H1 (cell line): ENCODE measurements at regions not wholly inside any gene's neighbourhood (a gene's known extent, or its start where the extent isn't known, plus 50 kb on each side); places are given as distances from the start of the nearest gene placed in this dataset.

Experiments used
- CTCF ChIA-PET: fragments of 300-600 bp; sonication (Branson Sonifier 250); formaldehyde crosslinking; loops from one replicate; lab custom pipeline; 2021; ENCODE audit not compliant: partially characterized antibody; lab: Charles Lee
- POLR2A ChIA-PET: fragments of 300-600 bp; sonication (Branson Sonifier 250); formaldehyde crosslinking; loops from one replicate; lab custom pipeline; 2021; ENCODE audit warnings: inconsistent platforms; ENCODE audit not compliant: partially characterized antibody; lab: Charles Lee
- DNase-seq, 2 experiments: peaks; one replicate each; pipeline versions ENCODE4 v3.0.0 to v3.0.0-alpha.2; 2010 to 2022; ENCODE audit warnings: low spot score in 2 of 2, low read depth in 1 of 2, mixed read lengths in 1 of 2
- FAIRE-seq: peaks from 2 replicates; lab custom pipeline; 2011; peaks lifted over from hg19 to GRCh38; lab: Jason Lieb, UNC
- H2AFZ ChIP-seq: 2 replicates; pipeline ENCODE4 v1.8.1; 2012; ENCODE audit warnings: low read length, inconsistent platforms
- H2AK5ac ChIP-seq: 2 replicates; pipeline ENCODE4 v1.6.1; 2013; ENCODE audit warnings: low read depth, low read length
- H2BK120ac ChIP-seq: replicated peaks from 2 replicates; pipeline ENCODE3; 2013; ENCODE audit warnings: low read depth, low read length, inconsistent platforms
- H2BK12ac ChIP-seq: 2 replicates; pipeline ENCODE4 v1.6.1; 2013; ENCODE audit warnings: low read depth, low read length
- H2BK15ac ChIP-seq: 2 replicates; pipeline ENCODE4 v1.6.1; 2013; ENCODE audit warnings: low read length
- H2BK20ac ChIP-seq: 2 replicates; pipeline ENCODE4 v1.6.1; 2013; ENCODE audit warnings: low read length
- H2BK5ac ChIP-seq: 2 replicates; pipeline ENCODE4 v1.6.1; 2013; ENCODE audit warnings: low read depth, low read length
- H3K14ac ChIP-seq: 2 replicates; pipeline ENCODE4 v1.6.1; 2013; ENCODE audit warnings: inconsistent platforms; ENCODE audit not compliant: insufficient read length
- H3K18ac ChIP-seq: 2 replicates; pipeline ENCODE4 v1.6.1; 2013; ENCODE audit warnings: low read length; ENCODE audit errors: extremely low read depth
- H3K23ac ChIP-seq: 2 replicates; pipeline ENCODE4 v1.6.1; 2013; ENCODE audit warnings: inconsistent platforms; ENCODE audit not compliant: insufficient read length
- H3K23me2 ChIP-seq: 2 replicates; pipeline ENCODE4 v1.6.1; 2013; ENCODE audit warnings: low read depth, low read length
- H3K27ac ChIP-seq: 2 replicates; pipeline ENCODE4 v1.6.1; 2011; ENCODE audit warnings: low read depth, low read length, inconsistent platforms
- H3K27me3 ChIP-seq, 4 experiments: replicated peaks in 1 of 4; 1 replicate in 1 of 4; 2 replicates in 3 of 4; pipeline versions ENCODE4 v1.6.1 to v1.8.1; 2011 to 2013; ENCODE audit warnings: low read length in 3 of 4, mild to moderate bottlenecking in 3 of 4, inconsistent platforms in 2 of 4, mixed read lengths in 2 of 4, moderate library complexity in 1 of 4; ENCODE audit not compliant: control insufficient read depth in 3 of 4, insufficient read depth in 3 of 4; ENCODE audit errors: extremely low read depth in 1 of 4
- H3K36me3 ChIP-seq, 4 experiments: 2 replicates each; pipeline versions ENCODE4 v1.6.1 to v1.8.1; 2011 to 2013; ENCODE audit warnings: mild to moderate bottlenecking in 4 of 4, low read length in 3 of 4, moderate library complexity in 2 of 4, control low read depth in 1 of 4, inconsistent platforms in 1 of 4; ENCODE audit not compliant: insufficient read depth in 4 of 4, control insufficient read depth in 2 of 4
- H3K4ac ChIP-seq: replicated peaks from 2 replicates; pipeline ENCODE3; 2013; ENCODE audit warnings: low read length, low read depth, mixed read lengths, inconsistent platforms; ENCODE audit not compliant: insufficient read length
- H3K4me1 ChIP-seq, 4 experiments: replicated peaks in 1 of 4; 1 replicate in 1 of 4; 2 replicates in 3 of 4; pipeline versions ENCODE4 v1.6.1 to v1.8.1; 2011 to 2013; ENCODE audit warnings: low read length in 3 of 4, inconsistent platforms in 2 of 4, mixed read lengths in 1 of 4; ENCODE audit not compliant: insufficient read depth in 4 of 4, control insufficient read depth in 3 of 4
- H3K4me2 ChIP-seq, 2 experiments: 2 replicates each; pipeline versions ENCODE4 v1.6.1 to v1.8.1; 2011 to 2013; ENCODE audit warnings: low read depth in 2 of 2, low read length in 2 of 2, control low read depth in 1 of 2, inconsistent platforms in 1 of 2, mild to moderate bottlenecking in 1 of 2; ENCODE audit not compliant: insufficient read depth in 1 of 2
- H3K4me3 ChIP-seq, 4 experiments: fragments of 200-600, 300-600 bp in 1 of 4; sonication (generic), shearing (Covaris generic), sonication (Bioruptor Twin) in 1 of 4; 2 replicates each; pipeline versions ENCODE4 v1.5.1 to v1.8.1; 2011 to 2016; ENCODE audit warnings: low read length in 4 of 4, low read depth in 3 of 4, control low read depth in 2 of 4, inconsistent platforms in 2 of 4, mild to moderate bottlenecking in 2 of 4, mixed read lengths in 1 of 4, moderate library complexity in 1 of 4; ENCODE audit not compliant: insufficient read depth in 2 of 4; ENCODE audit errors: extremely low read depth in 1 of 4
- H3K56ac ChIP-seq: replicated peaks from 2 replicates; pipeline ENCODE3; 2013; ENCODE audit warnings: low read depth, mild to moderate bottlenecking, mixed read lengths, low read length, inconsistent platforms; ENCODE audit not compliant: insufficient read length
- H3K79me1 ChIP-seq: 2 replicates; pipeline ENCODE4 v1.6.1; 2013; ENCODE audit warnings: low read depth, low read length, control low read depth
- H3K79me2 ChIP-seq, 2 experiments: 2 replicates each; pipeline versions ENCODE4 v1.6.1 to v1.8.1; 2012 to 2013; ENCODE audit warnings: low read length in 2 of 2, mild to moderate bottlenecking in 2 of 2, inconsistent platforms in 1 of 2; ENCODE audit not compliant: insufficient read depth in 2 of 2, control insufficient read depth in 1 of 2
- H3K9ac ChIP-seq, 4 experiments: replicated peaks in 1 of 4; 1 replicate in 1 of 4; 2 replicates in 3 of 4; pipeline versions ENCODE4 v1.6.1 to v1.8.1; 2011 to 2013; ENCODE audit warnings: low read depth in 3 of 4, low read length in 3 of 4, control low read depth in 2 of 4, mild to moderate bottlenecking in 2 of 4, moderate library complexity in 2 of 4, inconsistent platforms in 1 of 4; ENCODE audit errors: extremely low read depth in 1 of 4
- H3K9me3 ChIP-seq, 2 experiments: 2 replicates each; pipeline versions ENCODE4 v1.6.1 to v1.8.1; 2012 to 2013; ENCODE audit warnings: mild to moderate bottlenecking in 2 of 2, moderate library complexity in 2 of 2, control low read depth in 1 of 2, inconsistent platforms in 1 of 2, low read depth in 1 of 2, low read length in 1 of 2, mixed read lengths in 1 of 2; ENCODE audit not compliant: insufficient read depth in 2 of 2
- H4K20me1 ChIP-seq, 2 experiments: replicated peaks in 1 of 2; 2 replicates each; pipeline versions ENCODE3 to v1.8.1; 2011 to 2013; ENCODE audit warnings: inconsistent platforms in 2 of 2, low read length in 2 of 2, mild to moderate bottlenecking in 1 of 2; ENCODE audit not compliant: insufficient read depth in 2 of 2, control insufficient read depth in 1 of 2
- H4K5ac ChIP-seq: 2 replicates; pipeline ENCODE4 v1.6.1; 2013; ENCODE audit warnings: low read length, low read depth, mixed read lengths, inconsistent platforms; ENCODE audit not compliant: insufficient read length
- H4K8ac ChIP-seq: 2 replicates; pipeline ENCODE4 v1.8.0; 2013; ENCODE audit warnings: mild to moderate bottlenecking, moderate library complexity, low read length, inconsistent platforms; ENCODE audit not compliant: insufficient read depth; ENCODE audit errors: extremely low read depth
- H4K91ac ChIP-seq: replicated peaks from 2 replicates; pipeline ENCODE3; 2013; ENCODE audit warnings: low read length, mixed read lengths, inconsistent platforms; ENCODE audit not compliant: insufficient read length
- ASH2L ChIP-seq: fragments of 200-600, 300-600 bp; sonication (generic); IDR thresholded peaks from one replicate; pipeline ENCODE4 v1.7.1; 2017; ENCODE audit warnings: low read length
- ATF2 ChIP-seq: IDR thresholded peaks from 2 replicates; pipeline ENCODE4 v1.6.1; 2012; ENCODE audit warnings: low read length, inconsistent platforms
- BCL11A ChIP-seq, 2 experiments: IDR thresholded peaks; one replicate each; pipeline ENCODE4 v1.6.1; 2011; ENCODE audit warnings: low read depth in 2 of 2, low read length in 2 of 2, mild to moderate bottlenecking in 2 of 2
- CHD2 ChIP-seq: IDR thresholded peaks from 2 replicates; pipeline ENCODE4 v1.6.1; 2012; ENCODE audit warnings: low read length, improper control_type of control experiment
- HDAC6 ChIP-seq: IDR thresholded peaks from one replicate; pipeline ENCODE4 v1.7.1; 2012; ENCODE audit warnings: low read depth, mild to moderate bottlenecking, inconsistent platforms, low read length, moderate library complexity
- JUND ChIP-seq: IDR thresholded peaks from 2 replicates; pipeline ENCODE4 v1.6.1; 2011; ENCODE audit warnings: mild to moderate bottlenecking, improper control_type of control experiment, low read length
- KDM1A ChIP-seq: fragments of 200-600, 300-600 bp; sonication (generic); IDR thresholded peaks from 2 replicates; pipeline ENCODE4 v1.7.1; 2016; ENCODE audit warnings: mild to moderate bottlenecking, low read length, borderline replicate concordance
- MAX ChIP-seq: IDR thresholded peaks from 2 replicates; pipeline ENCODE4 v1.6.1; 2012; ENCODE audit warnings: inconsistent platforms
- PHF8 ChIP-seq: fragments of 200-600 bp; sonication (generic); conservative IDR thresholded peaks from 2 replicates; pipeline ENCODE4 v1.7.1; 2012; ENCODE audit warnings: low read depth, mild to moderate bottlenecking, inconsistent platforms, low read length, moderate library complexity
- POLR2A ChIP-seq, 2 experiments: IDR thresholded peaks; 1 replicate in 1 of 2; 2 replicates in 1 of 2; pipeline ENCODE4 v1.6.1; 2011; ENCODE audit warnings: low read depth in 2 of 2, low read length in 2 of 2, mild to moderate bottlenecking in 2 of 2; ENCODE audit errors: control extremely low read depth in 1 of 2
- SIN3A ChIP-seq, 2 experiments: IDR thresholded peaks in 1 of 2; conservative IDR thresholded peaks in 1 of 2; 2 replicates each; pipeline ENCODE4 v1.6.1; 2011 to 2012; ENCODE audit warnings: low read length in 2 of 2, improper control_type of control experiment in 1 of 2, low read depth in 1 of 2, mild to moderate bottlenecking in 1 of 2
- SIRT6 ChIP-seq: IDR thresholded peaks from one replicate; pipeline ENCODE4 v1.7.1; 2012; ENCODE audit warnings: low read length, inconsistent platforms
- SIX5 ChIP-seq: IDR thresholded peaks from 2 replicates; pipeline ENCODE4 v1.6.1; 2011; ENCODE audit warnings: mild to moderate bottlenecking, low read depth, low read length
- SRF ChIP-seq: IDR thresholded peaks from 2 replicates; pipeline ENCODE4 v1.6.1; 2011; ENCODE audit warnings: mild to moderate bottlenecking, low read depth, low read length, moderate library complexity
- TEAD4 ChIP-seq: IDR thresholded peaks from 2 replicates; pipeline ENCODE4 v1.6.1; 2012; ENCODE audit warnings: low read depth, low read length, inconsistent platforms, mixed read lengths
- WGBS, 2 experiments: shearing (Covaris generic) in 1 of 2; methylation state at CpG; one replicate each; pipeline versions ENCODE4 v1.1.6 to v1.1.7; 2013 to 2015; ENCODE audit warnings: low lambda C conversion rate in 2 of 2, mixed read lengths in 2 of 2, inconsistent platforms in 1 of 2, low coverage in 1 of 2, missing lambda C conversion rate in 1 of 2; ENCODE audit not compliant: insufficient replicate concordance in 2 of 2, insufficient coverage in 1 of 2, insufficient read length in 1 of 2; ENCODE audit errors: extremely low coverage in 1 of 2, missing lambda C conversion rate in 1 of 2; 5-methylcytosine and 5-hydroxymethylcytosine counted together

- no peak overlapping the region for H4K91ac ChIP-seq
- H2BK15ac ChIP-seq = no peak overlapping the region
- no peaks in the 10 kb centered on the region for H4K20me1 ChIP-seq
- no peak for DNase-seq
- H3K4me3 ChIP-seq = no peak overlapping the region
- H3K79me1 ChIP-seq = no peaks in the 10 kb centered on the region
- H2AFZ ChIP-seq = no peak overlapping the region
- no peak overlapping the region for H2BK5ac ChIP-seq
- H2BK120ac ChIP-seq = no peak overlapping the region
- no peak overlapping the region for H3K9ac ChIP-seq
- no peak overlapping the region for H2BK20ac ChIP-seq
- H3K23me2 ChIP-seq = no peaks in the 10 kb centered on the region
- ChIA-PET POLR2A (no interaction called here), CTCF (interaction anchor here (0.5 to 1.3 kb wide), 2 partner anchors 213 to 365 kb away, joined by 3 read pairs; no protein-coding TSS in a partner anchor)
- no peaks in the 10 kb centered on the region for H3K36me3 ChIP-seq
- no peak overlapping the region for H3K56ac ChIP-seq
- H3K4me1 ChIP-seq = no peaks in the 10 kb centered on the region
- H3K9me3 ChIP-seq = no peaks in the 10 kb centered on the region
- no peak overlapping the region for H4K8ac ChIP-seq
- no peaks in the 10 kb centered on the region for H3K27me3 ChIP-seq
- no peak overlapping the region for H3K4me2 ChIP-seq
- no peak overlapping the region for H3K14ac ChIP-seq
- no peak overlapping the region for H3K18ac ChIP-seq
- no peak overlapping the region for H3K23ac ChIP-seq
- no peaks in the 10 kb centered on the region for H3K79me2 ChIP-seq
- H2BK12ac ChIP-seq = no peak overlapping the region
- H3K27ac ChIP-seq = no peak overlapping the region
- H4K5ac ChIP-seq = no peak overlapping the region
- 92% methylated on average over 4 of the region's 4 CpGs; no CpG with 5 or more reads in 1 of the 2 experiments for WGBS, 2 experiments
- H3K4ac ChIP-seq = no peak overlapping the region
- no peak overlapping the region for H2AK5ac ChIP-seq
- no peak for FAIRE-seq
- TF ChIP-seq CHD2 (no peak), SIN3A (conservative IDR thresholded peaks at IDR 0.05 in 1 of 2, IDR thresholded peaks at IDR 0.05 in 1 of 2; ENCODE audit: low read depth in 1 of 2, low read length in 2 of 2) (no peak), KDM1A (no peak), SIX5 (no peak), HDAC6 (no peak), SRF (no peak), SIRT6 (no peak), BCL11A (IDR thresholded peaks at IDR 0.05; ENCODE audit: low read depth in 2 of 2, low read length in 2 of 2) (no peak), ATF2 (no peak), ASH2L (no peak), TEAD4 (no peak), PHF8 (no peak), POLR2A (IDR thresholded peaks at IDR 0.05; ENCODE audit: control extremely low read depth in 1 of 2, low read depth in 2 of 2, low read length in 2 of 2) (no peak), JUND (no peak), MAX (no peak)
These were observed 51.7 kb upstream of the VEGFC start for GRCh38 chr4:176844448-176844847.
